Astrocyte (in vitro differentiated cells and primary cell): ENCODE measurements at regions not wholly inside any gene's neighbourhood (a gene's known extent, or its start where the extent isn't known, plus 50 kb on each side); places are given as distances from the start of the nearest gene placed in this dataset.

ENCODE experiments used
- CTCF ChIP-seq: IDR thresholded peaks from 2 replicates; pipeline ENCODE4 v1.5.1; 2011; ENCODE audit warnings: low read depth, mild to moderate bottlenecking, inconsistent platforms, low read length, moderate library complexity; ENCODE audit not compliant: insufficient read depth
- EZH2 ChIP-seq: IDR thresholded peaks from 2 replicates; pipeline ENCODE4 v1.6.1; 2012; ENCODE audit warnings: mild to moderate bottlenecking, low read length, inconsistent platforms; ENCODE audit not compliant: insufficient read depth

GRCh38 chr12:105960319-105961083 is 178.3 kb downstream of the NUAK1 start:
- TF ChIP-seq CTCF (no peak), EZH2 (no peak)
